Skeletal muscle tissue (tissue), 3 donors: ENCODE measurements at regions not wholly inside any gene's neighbourhood (a gene's known extent, or its start where the extent isn't known, plus 50 kb on each side); places are given as distances from the start of the nearest gene placed in this dataset.

ENCODE experiments used
- H3K27ac ChIP-seq: one replicate; pipeline ENCODE4 v1.7.0; 2013; ENCODE audit warnings: mild to moderate bottlenecking, low read depth, low read length, inconsistent platforms
- H3K27me3 ChIP-seq, 3 donors: one replicate each; pipeline ENCODE4 v1.7.0; 2013; ENCODE audit warnings: low read length in 3 of 3; ENCODE audit not compliant: control insufficient read depth in 3 of 3, insufficient read depth in 3 of 3
- H3K36me3 ChIP-seq, 3 donors: one replicate each; pipeline ENCODE4 v1.7.0; 2013; ENCODE audit warnings: low read length in 3 of 3; ENCODE audit not compliant: control insufficient read depth in 3 of 3, insufficient read depth in 3 of 3
- H3K4me1 ChIP-seq, 3 donors: one replicate each; pipeline ENCODE4 v1.7.0; 2013; ENCODE audit warnings: low read length in 3 of 3, mild to moderate bottlenecking in 3 of 3; ENCODE audit not compliant: control insufficient read depth in 3 of 3, insufficient read depth in 3 of 3
- H3K4me3 ChIP-seq, 3 donors: one replicate each; pipeline ENCODE4 v1.7.0; 2013; ENCODE audit warnings: low read length in 3 of 3
- H3K9ac ChIP-seq, 3 donors: one replicate each; pipeline ENCODE4 v1.7.0; 2013; ENCODE audit warnings: low read length in 3 of 3, mild to moderate bottlenecking in 3 of 3, moderate library complexity in 2 of 3, low read depth in 1 of 3
- H3K9me3 ChIP-seq, 3 donors: one replicate each; pipeline ENCODE4 v1.7.0; 2013; ENCODE audit warnings: low read length in 3 of 3; ENCODE audit not compliant: control insufficient read depth in 3 of 3
- donor health status: Osteomylitis.

- Histone ChIP-seq H3K9me3 (no peaks in the 10 kb centered on the region), H3K36me3 (no peaks in the 10 kb centered on the region), H3K4me1 (peaks cover 0 to 6% (median 5%) of the 10 kb centered on the region in 3 donors), H3K4me3 (no peak overlapping the region), H3K27ac (peak overlapping the region; percentile 42), H3K27me3 (peaks cover 0 to 3% (median 0%) of the 10 kb centered on the region in 3 donors), H3K9ac (no peak overlapping the region)
Observed at GRCh38 chr6:99739526-99739925, 132.9 kb downstream of the PRDM13 start.

GRCh38 chr6:99741092-99741491 is 134.5 kb downstream of the PRDM13 start:
- H3K9ac ChIP-seq, result no peak overlapping the region
- peaks cover 0 to 3% (median 0%) of the 10 kb centered on the region in 3 donors for H3K27me3 ChIP-seq
- H3K27ac ChIP-seq, result no peak overlapping the region
- H3K9me3 ChIP-seq, result no peaks in the 10 kb centered on the region
- H3K4me3 ChIP-seq, result no peak overlapping the region
- H3K4me1 ChIP-seq, result peaks cover 0 to 8% (median 6%) of the 10 kb centered on the region in 3 donors
- H3K36me3 ChIP-seq, result no peaks in the 10 kb centered on the region

- peaks cover 0 to 8% (median 6%) of the 10 kb centered on the region in 3 donors for H3K4me1 ChIP-seq
- H3K36me3 ChIP-seq, result no peaks in the 10 kb centered on the region
- no peak overlapping the region for H3K27ac ChIP-seq
- no peaks in the 10 kb centered on the region for H3K9me3 ChIP-seq
- peaks cover 0 to 3% (median 0%) of the 10 kb centered on the region in 3 donors for H3K27me3 ChIP-seq
- H3K4me3 ChIP-seq, result no peak overlapping the region
- H3K9ac ChIP-seq, result no peak overlapping the region
Observed at GRCh38 chr6:99743647-99744046, 137.0 kb downstream of the PRDM13 start.

GRCh38 chr6:99745651-99746050 is 139.0 kb downstream of the PRDM13 start:
- no peak overlapping the region for H3K9ac ChIP-seq
- H3K4me3 ChIP-seq, result no peak overlapping the region
- H3K27ac ChIP-seq, result no peak overlapping the region

GRCh38 chr6:99746261-99746895 is 139.7 kb downstream of the PRDM13 start:
- Histone ChIP-seq H3K36me3 (no peaks in the 10 kb centered on the region), H3K9me3 (no peaks in the 10 kb centered on the region), H3K27ac (no peak overlapping the region), H3K4me1 (peaks cover 0 to 4% (median 0%) of the 10 kb centered on the region in 3 donors), H3K4me3 (no peak overlapping the region), H3K9ac (no peak overlapping the region), H3K27me3 (peaks cover 0 to 3% (median 0%) of the 10 kb centered on the region in 3 donors)

More at GRCh38 chr6:99745651-99746050, 139.0 kb downstream of the PRDM13 start:
- peaks cover 0 to 4% (median 0%) of the 10 kb centered on the region in 3 donors for H3K4me1 ChIP-seq
- H3K36me3 ChIP-seq, result no peaks in the 10 kb centered on the region
- H3K9me3 ChIP-seq, result no peaks in the 10 kb centered on the region
- H3K27me3 ChIP-seq, result peaks cover 0 to 3% (median 0%) of the 10 kb centered on the region in 3 donors

- Histone ChIP-seq H3K4me1 (no peaks in the 10 kb centered on the region), H3K36me3 (no peaks in the 10 kb centered on the region), H3K9ac (no peak overlapping the region), H3K27me3 (no peaks in the 10 kb centered on the region), H3K27ac (no peak overlapping the region), H3K9me3 (no peaks in the 10 kb centered on the region), H3K4me3 (no peak overlapping the region)
Observed at GRCh38 chr6:99761711-99762110, 155.1 kb downstream of the PRDM13 start.

GRCh38 chr6:99768166-99768565 is 161.5 kb downstream of the PRDM13 start:
- Histone ChIP-seq H3K4me1 (no peaks in the 10 kb centered on the region), H3K27me3 (no peaks in the 10 kb centered on the region), H3K4me3 (no peak overlapping the region), H3K36me3 (no peaks in the 10 kb centered on the region), H3K9me3 (no peaks in the 10 kb centered on the region), H3K9ac (no peak overlapping the region), H3K27ac (no peak overlapping the region)

GRCh38 chr6:99779631-99780555 is 173.3 kb downstream of the PRDM13 start:
- no peak overlapping the region for H3K4me3 ChIP-seq
- no peak overlapping the region for H3K27ac ChIP-seq
- H3K36me3 ChIP-seq, result no peaks in the 10 kb centered on the region
- H3K4me1 ChIP-seq, result no peaks in the 10 kb centered on the region
- peaks cover 0 to 13% (median 4%) of the 10 kb centered on the region in 3 donors for H3K27me3 ChIP-seq
- H3K9me3 ChIP-seq, result no peaks in the 10 kb centered on the region
- H3K9ac ChIP-seq, result no peak overlapping the region

- H3K9me3 ChIP-seq, result no peaks in the 10 kb centered on the region
Observed at GRCh38 chr6:99780556-99780885, 173.9 kb downstream of the PRDM13 start.

GRCh38 chr6:99789767-99790166 is 183.1 kb downstream of the PRDM13 start:
- no peak overlapping the region for H3K4me3 ChIP-seq
- no peak overlapping the region for H3K9ac ChIP-seq
- H3K4me1 ChIP-seq, result peaks cover 0 to 3% (median 0%) of the 10 kb centered on the region in 3 donors
- H3K27ac ChIP-seq, result no peak overlapping the region
- no peaks in the 10 kb centered on the region for H3K27me3 ChIP-seq
- H3K36me3 ChIP-seq, result no peaks in the 10 kb centered on the region
- H3K9me3 ChIP-seq, result no peaks in the 10 kb centered on the region

More at GRCh38 chr6:99780556-99780885, 173.9 kb downstream of the PRDM13 start:
- no peaks in the 10 kb centered on the region for H3K36me3 ChIP-seq
- H3K27ac ChIP-seq, result no peak overlapping the region
- no peak overlapping the region for H3K4me3 ChIP-seq
- no peaks in the 10 kb centered on the region for H3K4me1 ChIP-seq
- H3K27me3 ChIP-seq, result peaks cover 0 to 13% (median 4%) of the 10 kb centered on the region in 3 donors
- no peak overlapping the region for H3K9ac ChIP-seq
